Sigmoid colon (tissue), 6 donors: ENCODE measurements at regions not wholly inside any gene's neighbourhood (a gene's known extent, or its start where the extent isn't known, plus 50 kb on each side); places are given as distances from the start of the nearest gene placed in this dataset.
"Not testable (repeated sequence)": the region's sequence is repeated elsewhere in the genome, so short reads cannot be mapped to it uniquely, and the experiment has no call there.

Source experiments
- DNase-seq: peaks from one replicate; pipeline ENCODE4 v3.0.0-alpha.2; 2019
- H3K27ac ChIP-seq, 4 donors: fragments of 200-600 bp; sonication (generic); one replicate each; pipeline ENCODE4 v1.5.1; 2016 to 2019; ENCODE audit warnings: mild to moderate bottlenecking in 1 of 4
- H3K27me3 ChIP-seq, 3 donors: fragments of 200-600 bp; sonication (generic); one replicate each; pipeline ENCODE4 v1.5.1; 2019; ENCODE audit warnings: mild to moderate bottlenecking in 1 of 3
- H3K36me3 ChIP-seq, 4 donors: fragments of 200-600 bp; sonication (generic); one replicate each; pipeline ENCODE4 v1.5.1; 2016 to 2019
- H3K4me1 ChIP-seq, 4 donors: fragments of 200-600 bp; sonication (generic); one replicate each; pipeline ENCODE4 v1.5.1; 2017 to 2019
- H3K4me3 ChIP-seq, 4 donors: fragments of 200-600 bp; sonication (generic); one replicate each; pipeline ENCODE4 v1.5.1; 2017 to 2019; ENCODE audit warnings: mild to moderate bottlenecking in 2 of 4, moderate library complexity in 1 of 4
- H3K9me3 ChIP-seq, 4 donors: fragments of 200-600 bp in 3 of 4; sonication (generic) in 3 of 4; one replicate each; pipeline versions ENCODE4 v1.5.1 to v1.6.1; 2013 to 2019
- CTCF ChIP-seq, 4 experiments: fragments of 450-650 bp in 3 of 4; fragments of 200-600 bp in 1 of 4; IDR thresholded peaks; one replicate each; pipeline ENCODE4 v1.5.1; 2016 to 2019; ENCODE audit warnings: antibody characterized with exemption in 4 of 4, mild to moderate bottlenecking in 3 of 4, moderate library complexity in 2 of 4
- EP300 ChIP-seq, 4 donors: sonication (generic); formaldehyde crosslinking; IDR thresholded peaks; one replicate each; pipeline ENCODE4 v1.6.1; 2017; ENCODE audit warnings: antibody characterized with exemption in 4 of 4
- POLR2A ChIP-seq, 2 donors: fragments of 450-650 bp; IDR thresholded peaks; one replicate each; pipeline ENCODE4 v1.6.1; 2016; ENCODE audit warnings: antibody characterized with exemption in 2 of 2, mild to moderate bottlenecking in 2 of 2, moderate library complexity in 2 of 2
- POLR2AphosphoS5 ChIP-seq, 4 donors: sonication (generic); formaldehyde crosslinking; IDR thresholded peaks; one replicate each; pipeline ENCODE4 v1.6.1; 2017; ENCODE audit warnings: antibody characterized with exemption in 4 of 4
- WGBS, 2 donors: extraction: QIAGEN DNeasy Blood & Tissue Kit; methylation state at CpG; one replicate each; pipeline ENCODE4 v1.1.7; 2013; 5-methylcytosine and 5-hydroxymethylcytosine counted together
- intact Hi-C: fragments of 100-400 bp; cut with DNase I; formaldehyde crosslinking; loops from one replicate; pipeline ENCODE4 v1.15.1; 2023
- donor health status: healthy with polysubstance abuse.
- donor health status: healthy.

GRCh38 chr12:124647316-124647715 lies 79.9 kb upstream of the NCOR2 start:
- Histone ChIP-seq H3K27ac (no peak overlapping the region), H3K9me3 (peaks cover 0 to 8% (median 0%) of the 10 kb centered on the region in 4 donors), H3K36me3 (no peaks in the 10 kb centered on the region), H3K4me1 (peaks cover 0 to 19% (median 6%) of the 10 kb centered on the region in 4 donors), H3K27me3 (no peaks in the 10 kb centered on the region), H3K4me3 (no peak overlapping the region)
- TF ChIP-seq POLR2AphosphoS5 (IDR thresholded peaks at IDR 0.05) = no peak
- no peak for TF ChIP-seq POLR2A (IDR thresholded peaks at IDR 0.05)
- no peak for TF ChIP-seq CTCF (IDR thresholded peaks at IDR 0.05)
- no peak for TF ChIP-seq EP300 (IDR thresholded peaks at IDR 0.05)
- intact Hi-C loops = no loop called here
- WGBS, 2 donors = 80 to 81% methylated on average over 6 of the region's 6 CpGs
- no peak for DNase-seq

GRCh38 chr12:124646385-124647230 lies 79.2 kb upstream of the NCOR2 start:
- no peak for DNase-seq
- TF ChIP-seq CTCF (IDR thresholded peaks at IDR 0.05) (no peak), EP300 (IDR thresholded peaks at IDR 0.05) (no peak), POLR2A (IDR thresholded peaks at IDR 0.05) (no peak)
- Histone ChIP-seq H3K36me3 (no peaks in the 10 kb centered on the region), H3K4me1 (peaks cover 0 to 14% (median 6%) of the 10 kb centered on the region in 4 donors), H3K9me3 (peaks cover 0 to 8% (median 0%) of the 10 kb centered on the region in 4 donors), H3K27ac (peak overlapping the region in 2 of 4 donors; percentile 30 to 50), H3K27me3 (no peaks in the 10 kb centered on the region), H3K4me3 (peak overlapping the region in 3 of 4 donors; percentile 14 to 26 (median 15))
- 43 to 77% methylated on average over 34 of the region's 34 CpGs for WGBS, 2 donors
- intact Hi-C loops = no loop called here

- Histone ChIP-seq H3K4me3 (no peak overlapping the region), H3K9me3 (peaks cover 0 to 8% (median 0%) of the 10 kb centered on the region in 4 donors), H3K27me3 (no peaks in the 10 kb centered on the region), H3K4me1 (peaks cover 0 to 14% (median 6%) of the 10 kb centered on the region in 4 donors), H3K27ac (peak overlapping the region in 2 of 4 donors; percentile 30 to 50), H3K36me3 (no peaks in the 10 kb centered on the region)
- WGBS, 2 donors = 77 to 82% methylated on average over 18 of the region's 18 CpGs
- no peak for TF ChIP-seq EP300 (IDR thresholded peaks at IDR 0.05)
- no peak for TF ChIP-seq POLR2A (IDR thresholded peaks at IDR 0.05)
- intact Hi-C loops = no loop called here
- no peak for DNase-seq
Measured at GRCh38 chr12:124645530-124646244, 78.3 kb upstream of the NCOR2 start.

GRCh38 chr12:124643768-124644167 lies 76.4 kb upstream of the NCOR2 start:
- DNase-seq, H3K27ac ChIP-seq, H3K27me3 ChIP-seq, H3K4me3 ChIP-seq, H3K9me3 ChIP-seq, intact Hi-C loops, H3K36me3 ChIP-seq: not testable (repeated sequence)
- peaks cover 0 to 25% (median 14%) of the 10 kb centered on the region in 4 donors for H3K4me1 ChIP-seq
- WGBS, 2 donors = 93 to 94% methylated on average over 6 of the region's 6 CpGs

GRCh38 chr12:124642105-124642504 lies 74.7 kb upstream of the NCOR2 start:
- H3K4me3 ChIP-seq = no peak overlapping the region
- peaks cover 0 to 33% (median 21%) of the 10 kb centered on the region in 4 donors for H3K4me1 ChIP-seq
- DNase-seq = no peak
- TF ChIP-seq EP300 (IDR thresholded peaks at IDR 0.05) (no peak), POLR2A (IDR thresholded peaks at IDR 0.05) (no peak), CTCF (IDR thresholded peaks at IDR 0.05) (no peak), POLR2AphosphoS5 (IDR thresholded peaks at IDR 0.05) (no peak)
- no peaks in the 10 kb centered on the region for H3K27me3 ChIP-seq
- 90 to 91% methylated on average over 8 of the region's 8 CpGs for WGBS, 2 donors
- intact Hi-C loops = no loop called here
- H3K27ac ChIP-seq = no peak overlapping the region
- no peaks in the 10 kb centered on the region for H3K36me3 ChIP-seq
- H3K9me3 ChIP-seq = no peaks in the 10 kb centered on the region
